8988T (cell line): ENCODE measurements at regions not wholly inside any gene's neighbourhood (a gene's known extent, or its start where the extent isn't known, plus 50 kb on each side); places are given as distances from the start of the nearest gene placed in this dataset.
"Not testable (repeated sequence)": the region's sequence is repeated elsewhere in the genome, so short reads cannot be mapped to it uniquely, and the experiment has no call there.

ENCODE experiments used
- DNase-seq: peaks from one replicate; pipeline ENCODE4 v3.0.0; 2011

- DNase-seq, result no peak
These were observed 68.1 kb upstream of the CCND1 start for GRCh38 chr11:69572861-69573260.

GRCh38 chr11:69573761-69574607 lies 67.0 kb upstream of the CCND1 start:
- no peak for DNase-seq

GRCh38 chr11:69574608-69575255 lies 66.2 kb upstream of the CCND1 start:
- DNase-seq, result no peak

- no peak for DNase-seq
These were observed 65.5 kb upstream of the CCND1 start for GRCh38 chr11:69575296-69576068.

GRCh38 chr11:69576069-69576782 lies 64.7 kb upstream of the CCND1 start:
- no peak for DNase-seq

- DNase-seq, result no peak
These were observed 62.8 kb upstream of the CCND1 start for GRCh38 chr11:69578167-69578566.

- DNase-seq, result no peak
These were observed 60.4 kb upstream of the CCND1 start for GRCh38 chr11:69580529-69580928.

GRCh38 chr11:69582756-69583467 lies 58.0 kb upstream of the CCND1 start:
- DNase-seq, result no peak

- DNase-seq, result no peak
These were observed 56.8 kb upstream of the CCND1 start for GRCh38 chr11:69584160-69584559.

GRCh38 chr11:69585385-69585784 lies 55.6 kb upstream of the CCND1 start:
- DNase-seq, result no peak

- DNase-seq, result peak; percentile 57
These were observed 53.4 kb upstream of the CCND1 start for GRCh38 chr11:69587454-69588090.

GRCh38 chr11:69588270-69588669 lies 52.7 kb upstream of the CCND1 start:
- DNase-seq, result no peak

- DNase-seq, result not testable (repeated sequence)
These were observed 50.9 kb upstream of the CCND1 start for GRCh38 chr11:69590088-69590487.
